Gastrocnemius medialis (tissue), 4 donors: ENCODE measurements at regions not wholly inside any gene's neighbourhood (a gene's known extent, or its start where the extent isn't known, plus 50 kb on each side); places are given as distances from the start of the nearest gene placed in this dataset.

Experiments used
- CTCF ChIP-seq, 5 experiments: fragments of 450-650 bp in 3 of 5; fragments of 200-600 bp in 2 of 5; sonication (generic) in 2 of 5; IDR thresholded peaks in 4 of 5; conservative IDR thresholded peaks in 1 of 5; 1 replicate in 4 of 5; 2 replicates in 1 of 5; pipeline ENCODE4 v1.5.1; 2016 to 2019; ENCODE audit warnings: antibody characterized with exemption in 5 of 5, mild to moderate bottlenecking in 3 of 5, moderate library complexity in 3 of 5
- POLR2A ChIP-seq, 2 donors: fragments of 450-650 bp; IDR thresholded peaks; one replicate each; pipeline ENCODE4 v1.6.1; 2017; ENCODE audit warnings: antibody characterized with exemption in 2 of 2, mild to moderate bottlenecking in 2 of 2, moderate library complexity in 2 of 2

- TF ChIP-seq CTCF (IDR thresholded peaks at IDR 0.05 in 4 of 5, conservative IDR thresholded peaks at IDR 0.05 in 1 of 5) (no peak), POLR2A (IDR thresholded peaks at IDR 0.05) (no peak)
Observed at GRCh38 chr2:41900101-41900577, 147.7 kb upstream of the PKDCC start.
